IMR-90 (cell line): ENCODE measurements at regions not wholly inside any gene's neighbourhood (a gene's known extent, or its start where the extent isn't known, plus 50 kb on each side); places are given as distances from the start of the nearest gene placed in this dataset.

ENCODE experiments used
- ATAC-seq: fragments of 200-7000 bp; cut with Tn5 transposase; 2 replicates; pipeline ENCODE4 v1.9.1; 2020; ENCODE audit warnings: low read depth, mild to moderate bottlenecking, moderate library complexity
- BruUV-seq: library from RNA; stranded (reverse); fragments of 400-500 nt; replicated peaks from 2 replicates; lab custom pipeline; 2021; lab: Mats Ljungman, UMichigan
- CTCF ChIA-PET: fragments of 300-600 bp; formaldehyde crosslinking; extraction: SDS; loops from one replicate; lab custom pipeline; 2021; ENCODE audit warnings: antibody characterized with exemption; lab: Yijun Ruan, JAX
- POLR2A ChIA-PET: fragments of 300-600 bp; sonication (Branson Sonifier 250); formaldehyde crosslinking; loops from one replicate; lab custom pipeline; 2022; ENCODE audit warnings: antibody characterized with exemption; ENCODE audit not compliant: unreplicated experiment; lab: Charles Lee
- DNase-seq: peaks from one replicate; pipeline ENCODE4 v3.0.0; 2013
- H2AFZ ChIP-seq: replicated peaks from 2 replicates; pipeline ENCODE3; 2013; ENCODE audit warnings: low read length, mild to moderate bottlenecking; ENCODE audit not compliant: poor library complexity
- H2AK5ac ChIP-seq: 2 replicates; pipeline ENCODE4 v1.6.1; 2013; ENCODE audit warnings: low read depth, low read length, inconsistent platforms
- H2AK9ac ChIP-seq: replicated peaks from 2 replicates; pipeline ENCODE3; 2013; ENCODE audit warnings: mild to moderate bottlenecking, low read depth, low read length, moderate library complexity; ENCODE audit not compliant: poor library complexity
- H2BK120ac ChIP-seq: 2 replicates; pipeline ENCODE4 v1.6.1; 2013; ENCODE audit warnings: low read depth, low read length, inconsistent platforms
- H2BK15ac ChIP-seq: 3 replicates; pipeline ENCODE4 v1.6.1; 2013; ENCODE audit warnings: low read depth, low read length, inconsistent platforms
- H2BK20ac ChIP-seq: 2 replicates; pipeline ENCODE4 v1.6.1; 2013; ENCODE audit warnings: low read depth, mild to moderate bottlenecking, inconsistent platforms, low read length, moderate library complexity
- H2BK5ac ChIP-seq: 2 replicates; pipeline ENCODE4 v1.6.1; 2013; ENCODE audit warnings: mild to moderate bottlenecking, low read depth, low read length, inconsistent platforms; ENCODE audit not compliant: poor library complexity, severe bottlenecking
- H3K14ac ChIP-seq: replicated peaks from 2 replicates; pipeline ENCODE4 v1.6.1; 2013; ENCODE audit warnings: low read depth, low read length, inconsistent platforms
- H3K18ac ChIP-seq: 2 replicates; pipeline ENCODE4 v1.6.1; 2013; ENCODE audit warnings: low read depth, low read length, control low read depth
- H3K23ac ChIP-seq: 2 replicates; pipeline ENCODE4 v1.6.1; 2013; ENCODE audit warnings: low read depth, low read length, inconsistent platforms
- H3K27ac ChIP-seq: 2 replicates; pipeline ENCODE4 v1.5.1; 2013; ENCODE audit warnings: mild to moderate bottlenecking, control low read depth, low read length; ENCODE audit not compliant: insufficient read depth
- H3K27me3 ChIP-seq: 2 replicates; pipeline ENCODE4 v1.6.1; 2013; ENCODE audit warnings: low read length; ENCODE audit not compliant: control insufficient read depth, insufficient read depth
- H3K36me3 ChIP-seq: 2 replicates; pipeline ENCODE4 v1.6.1; 2013; ENCODE audit warnings: low read length, mixed read lengths; ENCODE audit not compliant: control insufficient read depth, insufficient read depth
- H3K4ac ChIP-seq: 2 replicates; pipeline ENCODE4 v1.6.1; 2013; ENCODE audit warnings: low read depth, low read length, inconsistent platforms
- H3K4me1 ChIP-seq: 2 replicates; pipeline ENCODE4 v1.6.1; 2013; ENCODE audit warnings: low read length, mixed read lengths; ENCODE audit not compliant: control insufficient read depth, insufficient read depth
- H3K4me2 ChIP-seq: 2 replicates; pipeline ENCODE4 v1.6.1; 2013; ENCODE audit warnings: low read depth, mild to moderate bottlenecking, control low read depth, low read length, moderate library complexity
- H3K4me3 ChIP-seq: 2 replicates; pipeline ENCODE4 v1.5.1; 2013; ENCODE audit warnings: low read depth, mild to moderate bottlenecking, control low read depth, low read length, moderate library complexity; ENCODE audit not compliant: insufficient read depth
- H3K56ac ChIP-seq: 2 replicates; pipeline ENCODE4 v1.6.1; 2013; ENCODE audit warnings: low read length, inconsistent platforms; ENCODE audit not compliant: insufficient read depth; ENCODE audit errors: extremely low read depth
- H3K79me1 ChIP-seq, 2 experiments: 2 replicates each; pipeline ENCODE4 v1.6.1; 2013; ENCODE audit warnings: low read length in 2 of 2, inconsistent platforms in 1 of 2, low read depth in 1 of 2
- H3K9ac ChIP-seq: 2 replicates; pipeline ENCODE4 v1.6.1; 2013; ENCODE audit warnings: low read depth, low read length, control low read depth
- H3K9me1 ChIP-seq: 2 replicates; pipeline ENCODE4 v1.6.1; 2013; ENCODE audit warnings: low read length, inconsistent platforms; ENCODE audit not compliant: insufficient read depth
- H3K9me3 ChIP-seq: 2 replicates; pipeline ENCODE4 v1.6.1; 2013; ENCODE audit warnings: low read length; ENCODE audit not compliant: control insufficient read depth, insufficient read depth
- H4K20me1 ChIP-seq: 2 replicates; pipeline ENCODE4 v1.6.1; 2013; ENCODE audit warnings: low read length, inconsistent platforms; ENCODE audit not compliant: insufficient read depth
- H4K5ac ChIP-seq: 2 replicates; pipeline ENCODE4 v1.6.1; 2013; ENCODE audit warnings: mild to moderate bottlenecking, low read depth, low read length, control low read depth
- H4K8ac ChIP-seq, 2 experiments: 2 replicates each; pipeline ENCODE4 v1.6.1; 2013; ENCODE audit warnings: low read depth in 2 of 2, low read length in 2 of 2, control low read depth in 1 of 2, inconsistent platforms in 1 of 2
- H4K91ac ChIP-seq: 2 replicates; pipeline ENCODE4 v1.6.1; 2013; ENCODE audit warnings: low read depth, low read length, inconsistent platforms; ENCODE audit not compliant: insufficient read depth
- CTCF ChIP-seq: conservative IDR thresholded peaks from 2 replicates; pipeline ENCODE4 v1.5.1; 2012; ENCODE audit warnings: mild to moderate bottlenecking, low read depth, low read length, improper control_type of control experiment
- FOS ChIP-seq: fragments of 150-350 bp; IDR thresholded peaks from 2 replicates; pipeline ENCODE4 v1.6.1; 2016; ENCODE audit warnings: low read depth, low read length
- MAFK ChIP-seq: IDR thresholded peaks from 2 replicates; pipeline ENCODE4 v1.6.1; 2012; ENCODE audit warnings: low read depth, low read length, improper control_type of control experiment
- NFE2L2 ChIP-seq: fragments of 150-350 bp; IDR thresholded peaks from 2 replicates; pipeline ENCODE4 v1.6.1; 2016; ENCODE audit warnings: low read depth, mild to moderate bottlenecking, low read length
- RCOR1 ChIP-seq: IDR thresholded peaks from 2 replicates; pipeline ENCODE4 v1.6.1; 2012; ENCODE audit warnings: mild to moderate bottlenecking, low read length, improper control_type of control experiment; ENCODE audit not compliant: insufficient replicate concordance
- RFX5 ChIP-seq: IDR thresholded peaks from 2 replicates; pipeline ENCODE4 v1.8.0; 2012; ENCODE audit warnings: low read depth, mild to moderate bottlenecking, low read length, moderate library complexity
- SMC3 ChIP-seq: fragments of 150-350 bp; IDR thresholded peaks from 2 replicates; pipeline ENCODE4 v1.6.1; 2016; ENCODE audit warnings: low read depth, mild to moderate bottlenecking, antibody characterized with exemption, low read length, moderate library complexity
- USF2 ChIP-seq: fragments of 150-350 bp; IDR thresholded peaks from 2 replicates; pipeline ENCODE4 v1.6.1; 2017; ENCODE audit warnings: mild to moderate bottlenecking, antibody characterized with exemption, low read length, low read depth
- WGBS, 2 experiments: methylation state at CpG; one replicate each; pipeline versions ENCODE4 v1.1.5 to v1.1.7; 2013; ENCODE audit warnings: missing lambda C conversion rate in 2 of 2; ENCODE audit not compliant: insufficient read length in 1 of 2; ENCODE audit errors: extremely low coverage in 2 of 2; 5-methylcytosine and 5-hydroxymethylcytosine counted together
- dilution Hi-C: fragments of 300-500 bp; cut with HindIII; formaldehyde crosslinking; loops from one replicate; pipeline ENCODE4 v1.14.3; 2018; ENCODE audit warnings: low sequenced_read_pairs; ENCODE audit not compliant: unreplicated experiment
- in situ Hi-C: fragments of 300-500 bp; cut with MboI; formaldehyde crosslinking; loops from 3 replicates; pipeline ENCODE4 v1.14.3; 2019; ENCODE audit warnings: low sequenced_read_pairs, inconsistent platforms, mixed read lengths
- intact Hi-C: fragments of 100-400 bp; cut with micrococcal nuclease; formaldehyde crosslinking; loops from 2 replicates; pipeline ENCODE4 v1.10.0; 2022

- intact Hi-C loops (no loop called here), in situ Hi-C loops (no loop called here)
- POLR2A ChIA-PET: interaction anchor here (0.6 kb wide), 1 partner anchor 13 kb away, joined by 9 read pairs; no protein-coding TSS in a partner anchor
Observed at GRCh38 chr6:139829576-139829975, 455.1 kb upstream of the CITED2 start.

More at GRCh38 chr6:139829576-139829975, 455.1 kb upstream of the CITED2 start:
- no peak overlapping the region for H3K27ac ChIP-seq
- H3K27me3 ChIP-seq: no peaks in the 10 kb centered on the region
- no peaks in the 10 kb centered on the region for H3K9me3 ChIP-seq
- H3K4me2 ChIP-seq: no peak overlapping the region
- H3K4me1 ChIP-seq: no peaks in the 10 kb centered on the region
- no peak overlapping the region for H2BK15ac ChIP-seq
- no peak overlapping the region for H4K8ac ChIP-seq
- no peak overlapping the region for H3K14ac ChIP-seq
- H4K20me1 ChIP-seq: no peaks in the 10 kb centered on the region
- H2BK5ac ChIP-seq: no peak overlapping the region
- dilution Hi-C loops: no loop called here
- no peak overlapping the region for H2AK9ac ChIP-seq
- no peak overlapping the region for H2BK120ac ChIP-seq
- no peak overlapping the region for H4K5ac ChIP-seq
- no peak overlapping the region for H3K4me3 ChIP-seq
- H3K36me3 ChIP-seq: no peaks in the 10 kb centered on the region
- TF ChIP-seq NFE2L2 (no peak), CTCF (no peak), FOS (no peak), SMC3 (no peak), RFX5 (no peak), RCOR1 (no peak), MAFK (no peak), USF2 (no peak)
- no peak overlapping the region for H3K18ac ChIP-seq
- ATAC-seq: no peak
- H3K79me1 ChIP-seq: no peaks in the 10 kb centered on the region
- DNase-seq: no peak
- no peak overlapping the region for H3K9ac ChIP-seq
- no peak overlapping the region for H3K4ac ChIP-seq
- no TSS peak for BruUV-seq
- no peak overlapping the region for H4K91ac ChIP-seq
- 83% methylated on average over 2 of the region's 4 CpGs; no CpG with 5 or more reads in 1 of the 2 experiments for WGBS, 2 experiments
- H3K56ac ChIP-seq: no peak overlapping the region
- no peak overlapping the region for H2AK5ac ChIP-seq
- no peak overlapping the region for H3K23ac ChIP-seq
- H3K9me1 ChIP-seq: no peaks in the 10 kb centered on the region
- CTCF ChIA-PET: no interaction called here
- H2AFZ ChIP-seq: no peak overlapping the region
- no peak overlapping the region for H2BK20ac ChIP-seq
